HG03097 (cell line): ENCODE measurements at regions not wholly inside any gene's neighbourhood (a gene's known extent, or its start where the extent isn't known, plus 50 kb on each side); places are given as distances from the start of the nearest gene placed in this dataset.
"Not testable (repeated sequence)": the region's sequence is repeated elsewhere in the genome, so short reads cannot be mapped to it uniquely, and the experiment has no call there.

ENCODE experiments used
- ATAC-seq: cut with Tn5 transposase; IDR thresholded peaks from one replicate; pipeline ENCODE4 v1.9.1; 2021; ENCODE audit not compliant: unreplicated experiment, low FRiP score

GRCh38 chr6:167748458-167749379 lies 78.0 kb upstream of the AFDN start:
- ATAC-seq = no peak

- no peak for ATAC-seq
Measured at GRCh38 chr6:167750956-167751358, 75.8 kb upstream of the AFDN start.

DNA sequence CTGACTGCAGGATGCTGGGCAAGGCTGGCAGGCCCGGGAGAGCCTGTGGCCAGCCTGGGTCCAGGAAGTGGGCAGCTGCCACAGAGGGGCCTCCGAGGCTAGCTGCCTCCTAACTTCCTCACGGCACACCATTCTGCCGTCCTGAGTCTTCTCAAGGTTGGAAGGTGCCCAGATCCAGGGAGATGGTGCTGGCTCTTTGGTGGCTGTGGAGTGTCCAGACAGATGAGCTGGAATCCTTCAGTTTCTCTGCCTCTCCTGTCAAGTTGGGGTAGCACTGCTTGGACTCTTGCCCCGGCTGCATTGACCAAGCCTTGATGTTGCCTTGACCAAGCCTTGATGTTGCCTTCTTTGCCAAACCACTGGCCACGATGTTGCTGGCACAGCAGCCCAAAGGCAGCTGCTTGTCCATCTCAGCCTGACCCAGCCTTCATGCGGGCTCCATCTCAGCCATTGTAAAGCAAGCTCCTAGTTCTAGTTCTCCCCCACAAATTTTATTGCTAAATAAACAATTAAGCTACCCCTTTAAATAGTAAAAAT lies 75.1 kb upstream of the AFDN start:
- no peak for ATAC-seq

DNA sequence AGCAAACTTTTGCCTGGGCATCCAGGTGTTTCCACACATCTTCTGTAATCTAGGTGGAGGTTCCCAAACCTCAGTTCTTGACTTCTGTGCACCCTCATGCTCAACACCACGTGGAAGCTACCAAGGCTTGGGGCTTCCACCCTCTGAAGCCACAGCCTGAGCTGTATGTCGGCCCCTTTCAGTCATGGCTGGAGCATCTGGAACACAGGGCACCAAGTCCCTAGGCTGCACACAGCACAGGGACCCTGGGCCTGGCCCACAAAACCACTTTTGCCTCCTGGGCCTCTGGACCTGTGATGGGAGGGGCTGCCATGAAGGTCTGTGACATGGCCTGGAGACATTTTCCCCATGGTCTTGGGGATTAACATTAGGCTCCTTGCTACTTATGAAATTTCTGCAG lies 73.4 kb upstream of the AFDN start:
- not testable (repeated sequence) for ATAC-seq

DNA sequence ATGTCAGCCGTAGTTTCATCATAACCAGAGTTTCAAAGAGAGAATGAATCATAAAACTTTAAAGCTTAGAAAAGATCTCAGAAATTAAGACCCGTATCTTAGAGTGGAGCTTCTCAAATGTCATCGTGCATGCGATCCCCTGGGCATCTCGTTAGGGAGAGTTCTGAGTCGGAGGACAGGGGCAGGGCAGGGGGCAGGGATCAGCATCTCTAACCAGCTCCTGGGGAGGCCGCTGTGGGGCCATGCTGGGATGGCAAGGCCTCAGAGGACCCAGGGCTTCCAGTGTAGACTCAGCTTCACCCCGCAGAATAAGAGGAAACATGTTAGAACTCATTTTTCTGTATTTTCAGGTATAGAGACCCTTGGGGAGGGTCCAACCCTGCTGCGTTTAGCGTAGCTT lies 72.0 kb upstream of the AFDN start:
- no peak for ATAC-seq

DNA sequence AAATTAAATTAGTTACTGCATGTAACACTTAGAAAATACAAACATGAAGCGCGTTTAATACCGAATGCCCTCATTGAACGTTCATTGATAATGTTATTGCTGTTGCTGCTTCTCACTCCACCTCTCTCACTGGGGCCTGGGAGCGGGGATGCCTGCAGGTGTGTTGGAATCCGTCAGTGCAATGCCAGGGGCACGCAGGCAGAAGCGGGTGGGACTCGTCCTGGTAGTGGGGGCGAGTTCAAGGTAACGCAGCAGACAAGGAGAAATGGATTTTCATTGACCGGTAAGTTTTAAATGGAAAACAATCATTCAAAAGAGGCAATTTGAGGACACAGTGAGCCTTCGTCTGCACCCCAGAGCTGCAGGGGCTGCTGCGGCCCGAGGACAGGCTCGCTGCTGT lies 71.2 kb upstream of the AFDN start:
- ATAC-seq = no peak

- ATAC-seq = no peak
Measured at GRCh38 chr6:167756597-167756996, 70.1 kb upstream of the AFDN start.

DNA sequence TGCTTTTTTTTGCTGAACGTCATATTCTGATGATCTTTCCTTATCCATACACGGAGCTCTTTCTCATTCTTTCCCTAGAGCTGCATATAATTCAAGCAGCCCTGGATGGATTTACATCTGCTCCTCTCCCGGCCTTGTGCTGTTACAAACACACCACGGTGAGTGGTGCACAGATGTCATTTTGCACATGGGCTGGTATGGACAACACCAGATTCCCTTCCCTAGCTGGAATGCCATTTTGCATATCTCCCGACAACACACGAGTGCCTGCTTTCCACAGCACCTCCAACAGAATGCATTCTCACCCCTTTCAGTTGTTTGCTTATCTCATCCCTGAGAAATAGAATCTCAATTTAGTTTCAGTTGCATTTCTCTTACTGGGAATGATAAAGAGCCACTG lies 69.5 kb upstream of the AFDN start:
- no peak for ATAC-seq

- no peak for ATAC-seq
Measured at GRCh38 chr6:167757821-167758220, 68.9 kb upstream of the AFDN start.

- no peak for ATAC-seq
Measured at GRCh38 chr6:167758309-167759023, 68.2 kb upstream of the AFDN start.

DNA sequence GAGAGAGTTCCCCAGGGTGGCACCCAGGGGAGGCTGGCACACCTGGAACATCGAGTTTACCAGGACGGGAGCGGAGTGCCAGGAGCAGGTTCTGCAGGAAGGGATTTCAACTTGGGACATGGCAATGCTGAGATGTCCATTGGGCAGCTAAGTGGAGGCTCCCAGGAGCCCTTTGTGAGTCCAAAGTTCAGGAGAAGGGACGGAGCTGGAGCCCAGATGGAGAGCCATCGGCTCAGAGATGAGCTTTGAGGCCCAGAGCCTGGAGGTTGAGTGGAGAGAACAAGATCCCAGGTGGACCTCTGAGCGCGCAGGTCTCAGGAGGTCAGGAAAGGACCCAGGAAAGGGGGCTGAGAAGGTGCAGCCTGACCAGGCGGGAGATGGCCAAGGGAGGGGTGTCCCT lies 67.5 kb upstream of the AFDN start:
- no peak for ATAC-seq

GRCh38 chr6:167759912-167760311 lies 66.8 kb upstream of the AFDN start:
- no peak for ATAC-seq

DNA sequence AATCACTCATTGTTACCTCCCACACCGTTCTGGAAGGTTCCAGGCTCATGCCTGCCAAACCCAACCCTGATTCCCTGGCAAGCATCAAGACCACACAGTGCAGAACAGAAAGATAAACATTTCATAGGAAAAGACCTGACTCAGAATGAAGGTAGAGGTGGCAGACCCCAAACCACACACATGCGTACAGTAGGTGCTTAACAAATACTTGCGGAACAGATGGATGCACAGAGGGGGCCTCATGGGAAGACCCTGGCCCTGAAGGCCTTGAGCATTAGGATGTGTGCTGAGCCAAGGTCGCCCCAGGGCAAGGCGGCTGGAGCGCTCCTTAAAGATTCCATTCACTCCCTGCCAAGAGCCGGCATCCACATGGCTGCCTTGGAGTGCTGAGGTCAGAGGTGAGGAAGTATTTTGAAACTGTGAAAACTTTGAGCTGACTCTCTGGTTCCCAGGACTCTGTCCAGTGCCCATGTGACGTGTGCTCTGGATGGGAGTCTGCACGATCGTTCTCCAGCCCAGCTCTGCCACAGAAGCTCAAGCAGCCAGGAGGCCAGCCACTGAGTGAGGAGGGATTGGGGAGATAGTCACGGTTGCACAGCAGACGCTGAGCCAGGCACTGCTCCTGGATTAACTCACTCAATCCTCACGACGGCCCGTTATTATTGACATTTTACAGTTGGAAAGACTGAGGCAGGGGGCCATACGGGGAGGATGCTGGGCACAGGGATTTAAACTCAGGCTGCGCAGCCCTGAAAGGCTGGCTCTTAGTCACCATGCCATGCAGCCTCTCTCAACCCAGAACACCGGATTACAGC lies 65.5 kb upstream of the AFDN start:
- no peak for ATAC-seq

DNA sequence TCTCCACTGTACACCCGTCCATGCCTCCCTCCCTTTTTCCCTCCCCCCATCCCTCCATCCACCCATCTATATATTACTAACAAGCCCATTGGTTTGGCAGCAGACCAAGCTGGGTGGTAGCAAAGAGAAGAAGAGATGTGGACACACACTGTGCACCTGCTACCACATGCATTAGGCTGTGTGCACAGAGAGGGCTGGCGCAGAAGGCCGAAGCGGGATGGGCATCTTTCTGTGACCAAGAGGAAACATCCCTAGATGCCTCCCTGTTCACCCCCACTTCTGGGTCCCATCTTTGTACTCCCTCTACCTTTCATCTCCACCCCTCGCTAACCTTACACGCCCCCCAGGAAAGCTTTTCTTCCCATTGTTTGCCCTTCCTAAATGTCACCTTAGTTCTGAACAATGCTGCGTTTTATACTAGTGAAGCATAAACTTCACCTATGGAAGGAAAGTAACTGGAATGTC lies 64.9 kb upstream of the AFDN start:
- ATAC-seq = no peak

DNA sequence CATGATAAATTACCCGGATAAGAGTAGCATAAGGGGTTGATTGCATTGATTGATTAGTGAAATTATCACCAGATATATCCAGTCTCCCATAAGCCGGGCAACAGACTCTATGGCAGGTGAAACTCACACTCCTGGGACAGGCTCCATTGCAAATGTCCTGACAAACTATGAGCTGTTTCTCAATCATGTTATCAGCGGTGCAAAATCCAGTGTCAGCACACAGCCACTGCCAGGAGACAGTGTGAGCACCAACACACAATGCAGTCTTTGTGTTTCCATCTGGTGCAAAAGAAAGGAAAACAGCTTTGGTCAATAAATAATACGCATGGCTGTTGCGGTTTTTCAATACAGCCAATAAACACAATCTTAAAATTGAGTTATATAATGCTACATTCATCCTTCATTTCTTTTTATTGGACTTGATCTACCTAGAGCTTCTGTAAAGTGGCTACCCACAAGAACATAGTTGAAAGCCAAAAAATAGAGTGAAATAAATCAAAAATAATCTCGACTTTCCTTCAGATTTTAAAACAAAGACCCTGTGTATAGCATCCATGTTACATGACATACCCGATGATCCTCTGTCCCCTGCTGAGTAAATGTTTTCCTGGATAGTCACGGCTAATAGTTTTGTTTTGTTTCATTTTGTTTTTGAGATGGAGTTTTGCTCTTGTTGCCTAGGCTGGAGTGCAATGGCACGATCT lies 64.3 kb upstream of the AFDN start:
- no peak for ATAC-seq

DNA sequence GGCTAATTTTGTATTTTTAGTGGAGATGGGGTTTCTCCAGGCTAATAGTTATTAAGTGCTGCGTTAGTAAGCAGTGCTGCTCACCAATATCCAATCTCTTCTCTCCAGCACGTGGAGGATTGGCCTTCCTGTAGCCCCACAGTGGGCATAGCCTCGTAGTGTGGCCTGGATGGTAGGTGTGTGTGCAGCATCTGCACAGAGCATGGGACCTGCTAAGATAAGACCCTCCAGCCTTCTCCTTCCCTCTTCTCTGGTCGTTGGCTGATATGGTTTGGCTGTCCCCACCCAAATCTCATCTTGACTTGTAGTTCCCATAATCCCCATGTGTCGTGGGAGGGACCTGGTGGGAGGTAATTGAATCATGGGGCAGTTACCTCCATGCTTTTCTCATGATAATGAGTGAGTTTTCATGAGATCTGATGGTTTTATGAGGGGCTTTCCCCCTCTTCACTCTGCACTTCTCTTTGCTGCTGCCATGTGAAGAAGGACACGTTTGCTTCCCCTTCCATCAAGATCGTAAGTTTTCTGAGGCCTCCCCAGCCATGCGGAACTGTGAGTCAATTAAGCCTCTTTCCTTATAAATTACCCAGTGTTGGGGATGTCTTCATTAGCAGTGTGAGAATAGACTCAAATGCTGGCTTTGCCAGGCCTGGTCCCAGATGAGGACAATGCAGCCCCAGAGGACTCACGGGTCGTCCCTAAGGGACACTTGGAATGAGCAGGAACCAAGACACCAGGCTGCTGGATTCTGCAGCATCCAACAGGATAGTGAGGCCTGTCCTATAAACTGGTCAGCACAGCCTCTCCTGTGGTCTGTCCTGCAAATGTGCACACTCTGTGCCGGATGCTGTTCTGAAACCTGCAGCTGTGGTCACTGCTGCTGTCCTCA lies 63.4 kb upstream of the AFDN start:
- no peak for ATAC-seq

DNA sequence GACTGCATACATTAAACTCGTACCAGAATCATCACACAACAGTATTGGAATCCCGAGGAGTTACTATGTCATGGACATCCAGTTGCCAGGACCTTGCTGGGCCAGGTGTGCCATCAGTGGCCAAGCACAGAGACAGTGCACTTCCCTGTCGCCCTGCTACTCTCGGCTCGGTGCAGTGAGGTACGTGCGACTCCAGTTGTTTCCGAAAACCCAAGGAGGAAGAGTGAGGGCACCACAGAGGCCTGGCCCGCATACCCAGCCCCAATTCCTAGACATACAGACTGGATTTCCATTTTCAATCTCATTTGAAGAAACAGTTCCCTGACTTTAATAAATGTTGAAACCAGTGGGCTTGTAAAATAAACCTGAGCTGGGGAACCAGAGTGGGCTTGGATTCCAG lies 62.5 kb upstream of the AFDN start:
- ATAC-seq = no peak

DNA sequence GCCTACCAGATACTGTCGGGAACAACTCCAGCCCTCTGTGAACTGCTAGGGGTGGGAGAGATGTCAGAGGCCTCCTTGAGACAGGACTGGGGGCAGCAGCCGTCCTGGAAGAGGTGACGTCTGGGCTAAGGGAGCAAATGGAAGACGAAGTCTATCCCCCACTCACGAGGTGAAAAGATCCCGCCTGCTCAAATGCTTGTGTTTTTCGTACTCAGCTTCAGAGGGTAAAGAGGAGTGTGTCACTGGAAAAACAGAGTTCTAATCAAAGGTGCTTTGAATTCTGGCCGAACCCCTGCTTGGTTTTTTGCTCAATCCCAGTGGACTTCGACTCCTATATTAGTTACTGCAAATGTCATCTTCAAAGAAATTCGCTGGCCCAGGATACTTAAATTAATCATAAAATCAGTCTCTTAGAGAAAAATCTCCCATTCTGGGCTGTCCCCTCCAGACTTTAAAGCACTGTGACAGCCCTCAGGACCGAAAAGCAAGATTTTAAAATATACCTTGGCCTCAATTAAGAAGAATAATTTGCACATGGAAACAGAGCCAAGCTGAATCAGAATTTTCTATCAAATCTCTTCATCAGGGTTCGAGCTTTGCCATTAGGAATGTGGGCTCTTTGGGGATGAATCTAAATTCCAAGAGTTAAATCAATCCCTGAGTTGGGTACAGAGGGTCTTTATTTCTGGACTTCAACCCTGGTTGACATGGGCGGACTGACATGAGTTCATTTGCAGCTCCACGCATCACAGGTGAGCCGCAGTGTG lies 61.8 kb upstream of the AFDN start:
- ATAC-seq = no peak
